H9 (cell line): ENCODE measurements at regions not wholly inside any gene's neighbourhood (a gene's known extent, or its start where the extent isn't known, plus 50 kb on each side); places are given as distances from the start of the nearest gene placed in this dataset.

ENCODE experiments used
- DNase-seq: peaks from one replicate; pipeline ENCODE4 v3.0.0-alpha.2; 2017
- H2AFZ ChIP-seq: one replicate; pipeline ENCODE4 v1.6.1; 2013; ENCODE audit warnings: mild to moderate bottlenecking, low read length, control low read depth, moderate library complexity
- H2AK5ac ChIP-seq: 2 replicates; pipeline ENCODE4 v1.6.1; 2013; ENCODE audit warnings: low read length, control low read depth, mixed read lengths; ENCODE audit not compliant: insufficient read length
- H2BK120ac ChIP-seq: one replicate; pipeline ENCODE4 v1.6.1; 2013; ENCODE audit warnings: low read depth, mild to moderate bottlenecking, low read length, control low read depth, inconsistent platforms; ENCODE audit not compliant: poor library complexity, severe bottlenecking
- H2BK12ac ChIP-seq: 2 replicates; pipeline ENCODE4 v1.6.1; 2013; ENCODE audit warnings: low read length, control low read depth, mixed read lengths, low read depth; ENCODE audit not compliant: insufficient read length
- H2BK15ac ChIP-seq: 2 replicates; pipeline ENCODE4 v1.6.1; 2013; ENCODE audit warnings: low read depth, low read length, control low read depth
- H2BK20ac ChIP-seq: one replicate; pipeline ENCODE4 v1.6.1; 2013; ENCODE audit warnings: low read depth, mild to moderate bottlenecking, low read length, control low read depth, inconsistent platforms; ENCODE audit not compliant: poor library complexity, severe bottlenecking
- H2BK5ac ChIP-seq: 2 replicates; pipeline ENCODE4 v1.6.1; 2013; ENCODE audit warnings: low read length, control low read depth, mixed read lengths; ENCODE audit not compliant: insufficient read length
- H3K14ac ChIP-seq: 2 replicates; pipeline ENCODE4 v1.6.1; 2013; ENCODE audit warnings: low read length, control low read depth; ENCODE audit not compliant: insufficient read depth
- H3K18ac ChIP-seq: 2 replicates; pipeline ENCODE4 v1.6.1; 2013; ENCODE audit warnings: low read depth, mild to moderate bottlenecking, mixed read lengths, low read length, control low read depth; ENCODE audit not compliant: insufficient read length
- H3K23ac ChIP-seq: 2 replicates; pipeline ENCODE4 v1.6.1; 2013; ENCODE audit warnings: low read length, control low read depth, mixed read lengths, low read depth; ENCODE audit not compliant: insufficient read length
- H3K23me2 ChIP-seq: 2 replicates; pipeline ENCODE4 v1.6.1; 2013; ENCODE audit warnings: low read depth, mild to moderate bottlenecking, mixed read lengths, low read length, control low read depth; ENCODE audit not compliant: insufficient read length, poor library complexity, severe bottlenecking
- H3K27ac ChIP-seq: 2 replicates; pipeline ENCODE4 v1.5.1; 2013; ENCODE audit warnings: low read length, control low read depth, mixed read lengths, low read depth; ENCODE audit not compliant: insufficient read length
- H3K27me3 ChIP-seq: 2 replicates; pipeline ENCODE4 v1.6.1; 2013; ENCODE audit warnings: low read length, control low read depth, inconsistent platforms; ENCODE audit not compliant: insufficient read depth
- H3K4ac ChIP-seq: 2 replicates; pipeline ENCODE4 v1.6.1; 2013; ENCODE audit warnings: low read depth, mild to moderate bottlenecking, control low read depth, inconsistent platforms, low read length, moderate library complexity
- H3K4me1 ChIP-seq: 2 replicates; pipeline ENCODE4 v1.6.1; 2013; ENCODE audit warnings: low read length, control low read depth, inconsistent platforms; ENCODE audit not compliant: insufficient read depth
- H3K4me2 ChIP-seq: 2 replicates; pipeline ENCODE4 v1.6.1; 2013; ENCODE audit warnings: low read length, control low read depth, mixed read lengths; ENCODE audit not compliant: insufficient read length, insufficient read depth
- H3K56ac ChIP-seq: 2 replicates; pipeline ENCODE4 v1.6.1; 2013; ENCODE audit warnings: low read depth, mild to moderate bottlenecking, mixed read lengths, low read length, control low read depth; ENCODE audit not compliant: insufficient read length
- H3K79me1 ChIP-seq: 2 replicates; pipeline ENCODE4 v1.6.1; 2013; ENCODE audit warnings: low read depth, mild to moderate bottlenecking, moderate library complexity, low read length, control low read depth, inconsistent platforms; ENCODE audit not compliant: insufficient read depth, poor library complexity, severe bottlenecking
- H3K79me2 ChIP-seq: 2 replicates; pipeline ENCODE4 v1.6.1; 2013; ENCODE audit warnings: low read length, control low read depth, inconsistent platforms; ENCODE audit not compliant: insufficient read depth
- H3K9ac ChIP-seq: 2 replicates; pipeline ENCODE4 v1.6.1; 2013; ENCODE audit warnings: low read length, control low read depth, mixed read lengths; ENCODE audit not compliant: insufficient read length; ENCODE audit errors: extremely low read depth
- H3K9me3 ChIP-seq: one replicate; pipeline ENCODE4 v1.6.1; 2013; ENCODE audit warnings: low read depth, low read length, inconsistent platforms; ENCODE audit not compliant: control insufficient read depth
- H3T11ph ChIP-seq: one replicate; pipeline ENCODE4 v1.6.1; 2013; ENCODE audit warnings: mild to moderate bottlenecking, low read length, control low read depth, inconsistent platforms
- H4K20me1 ChIP-seq: one replicate; pipeline ENCODE4 v1.6.1; 2013; ENCODE audit not compliant: control insufficient read depth, insufficient read length, insufficient read depth
- H4K5ac ChIP-seq: 2 replicates; pipeline ENCODE4 v1.6.1; 2013; ENCODE audit warnings: low read depth, mild to moderate bottlenecking, mixed read lengths, low read length, control low read depth; ENCODE audit not compliant: insufficient read length
- H4K8ac ChIP-seq: replicated peaks from 2 replicates; pipeline ENCODE4 v1.6.1; 2013; ENCODE audit warnings: low read length, control low read depth, mixed read lengths, low read depth; ENCODE audit not compliant: insufficient read length
- H4K91ac ChIP-seq: 2 replicates; pipeline ENCODE4 v1.6.1; 2013; ENCODE audit warnings: low read depth, mild to moderate bottlenecking, moderate library complexity, mixed read lengths, low read length, control low read depth; ENCODE audit not compliant: insufficient read length
- H3K27ac Mint-ChIP-seq, 3 experiments: 2 replicates in 2 of 3; 3 replicates in 1 of 3; pipeline ENCODE4 v1.8.0; 2020 to 2021; ENCODE audit warnings: mixed read lengths in 3 of 3, mild to moderate bottlenecking in 1 of 3, moderate library complexity in 1 of 3
- H3K27me3 Mint-ChIP-seq: 2 replicates; pipeline ENCODE4 v1.8.0; 2021; ENCODE audit warnings: low read depth, mild to moderate bottlenecking, moderate library complexity, mixed read lengths
- H3K36me3 Mint-ChIP-seq, 3 experiments: 2 replicates in 2 of 3; 3 replicates in 1 of 3; pipeline ENCODE4 v1.8.0; 2020 to 2021; ENCODE audit warnings: low read depth in 3 of 3, mixed read lengths in 3 of 3; ENCODE audit not compliant: insufficient read depth in 1 of 3
- H3K4me1 Mint-ChIP-seq, 2 experiments: 2 replicates each; pipeline ENCODE4 v1.8.0; 2020; ENCODE audit warnings: mixed read lengths in 2 of 2
- H3K4me3 Mint-ChIP-seq, 2 experiments: 2 replicates in 1 of 2; 3 replicates in 1 of 2; pipeline ENCODE4 v1.8.0; 2020 to 2021; ENCODE audit warnings: mild to moderate bottlenecking in 2 of 2, mixed read lengths in 2 of 2, moderate library complexity in 1 of 2
- H3K9me3 Mint-ChIP-seq, 2 experiments: 2 replicates in 1 of 2; 3 replicates in 1 of 2; pipeline ENCODE4 v1.8.0; 2020; ENCODE audit warnings: mild to moderate bottlenecking in 2 of 2, mixed read lengths in 2 of 2, moderate library complexity in 1 of 2
- WGBS: extraction: QIAGEN DNeasy Blood & Tissue Kit; methylation state at CpG from one replicate; pipeline ENCODE4 v1.1.7; 2013; ENCODE audit warnings: missing lambda C conversion rate, low lambda C conversion rate, mixed read lengths; ENCODE audit not compliant: insufficient read length; ENCODE audit errors: extremely low coverage; 5-methylcytosine and 5-hydroxymethylcytosine counted together
- TF ChIP-seq, protein P1 (sequence below): fragments of 200-600 bp; sonication (generic); conservative IDR thresholded peaks from 3 replicates; pipeline ENCODE4 v1.8.0; 2021; ENCODE audit warnings: antibody characterized with exemption, mild to moderate bottlenecking

GRCh38 chr6:156391977-156392376, 385.2 kb upstream of the ARID1B start:
- Mint-ChIP-seq H3K27me3 (peaks cover 3% of the 10 kb centered on the region), H3K4me1 (peaks cover 42 to 44% of the 10 kb centered on the region in 2 experiments), H3K36me3 (no peaks in the 10 kb centered on the region), H3K27ac (no peak overlapping the region), H3K9me3 (peaks cover 0 to 2% of the 10 kb centered on the region in 2 experiments; a peak in 1 of 5 replicates), H3K4me3 (no peak overlapping the region)
- Histone ChIP-seq H2BK20ac (no peak overlapping the region), H3K4me1 (peaks cover 12% of the 10 kb centered on the region), H3K56ac (no peak overlapping the region), H2BK5ac (no peak overlapping the region), H3K23me2 (no peaks in the 10 kb centered on the region), H3K4ac (no peak overlapping the region), H2AK5ac (no peak overlapping the region), H2BK12ac (no peak overlapping the region), H3K18ac (no peak overlapping the region), H3K79me1 (no peaks in the 10 kb centered on the region), H4K5ac (no peak overlapping the region), H2AFZ (no peak overlapping the region), H3K4me2 (no peak overlapping the region), H3K14ac (no peak overlapping the region), H4K20me1 (no peaks in the 10 kb centered on the region), H3K9me3 (no peaks in the 10 kb centered on the region), H2BK15ac (no peak overlapping the region), H3T11ph (no peak overlapping the region), H3K23ac (no peak overlapping the region), H3K9ac (no peak overlapping the region), H2BK120ac (no peak overlapping the region), H4K8ac (no peak overlapping the region), H3K79me2 (no peaks in the 10 kb centered on the region), H4K91ac (no peak overlapping the region), H3K27ac (no peak overlapping the region), H3K27me3 (no peaks in the 10 kb centered on the region)
- DNase-seq, result no peak
- WGBS, result no CpG with 5 or more reads among the region's 4 CpGs
- TF ChIP-seq, protein P1, sequence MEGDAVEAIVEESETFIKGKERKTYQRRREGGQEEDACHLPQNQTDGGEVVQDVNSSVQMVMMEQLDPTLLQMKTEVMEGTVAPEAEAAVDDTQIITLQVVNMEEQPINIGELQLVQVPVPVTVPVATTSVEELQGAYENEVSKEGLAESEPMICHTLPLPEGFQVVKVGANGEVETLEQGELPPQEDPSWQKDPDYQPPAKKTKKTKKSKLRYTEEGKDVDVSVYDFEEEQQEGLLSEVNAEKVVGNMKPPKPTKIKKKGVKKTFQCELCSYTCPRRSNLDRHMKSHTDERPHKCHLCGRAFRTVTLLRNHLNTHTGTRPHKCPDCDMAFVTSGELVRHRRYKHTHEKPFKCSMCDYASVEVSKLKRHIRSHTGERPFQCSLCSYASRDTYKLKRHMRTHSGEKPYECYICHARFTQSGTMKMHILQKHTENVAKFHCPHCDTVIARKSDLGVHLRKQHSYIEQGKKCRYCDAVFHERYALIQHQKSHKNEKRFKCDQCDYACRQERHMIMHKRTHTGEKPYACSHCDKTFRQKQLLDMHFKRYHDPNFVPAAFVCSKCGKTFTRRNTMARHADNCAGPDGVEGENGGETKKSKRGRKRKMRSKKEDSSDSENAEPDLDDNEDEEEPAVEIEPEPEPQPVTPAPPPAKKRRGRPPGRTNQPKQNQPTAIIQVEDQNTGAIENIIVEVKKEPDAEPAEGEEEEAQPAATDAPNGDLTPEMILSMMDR, result no peak
